WTC11 (cell line): ENCODE measurements at regions not wholly inside any gene's neighbourhood (a gene's known extent, or its start where the extent isn't known, plus 50 kb on each side); places are given as distances from the start of the nearest gene placed in this dataset.

Source experiments
- CBFB ChIP-seq: sonication (generic); formaldehyde crosslinking; IDR thresholded peaks from 2 replicates; pipeline ENCODE4 v1.8.1; 2022; ENCODE audit warnings: mild to moderate bottlenecking, low read depth, missing genetic modification reagents
- CTCF ChIP-seq: fragments of 200-600 bp; IDR thresholded peaks from 2 replicates; pipeline ENCODE4 v1.8.0; 2022; ENCODE audit warnings: antibody characterized with exemption
- USF2 ChIP-seq: sonication (generic); formaldehyde crosslinking; IDR thresholded peaks from 2 replicates; pipeline ENCODE4 v1.8.1; 2023; ENCODE audit warnings: mild to moderate bottlenecking, missing genetic modification reagents, moderate library complexity

- no peak for TF ChIP-seq CBFB (CRISPR knock-in tag)
- no peak for TF ChIP-seq CTCF
- TF ChIP-seq USF2: no peak
These were observed 517.0 kb upstream of the CITED2 start for GRCh38 chr6:139891471-139891870.
